ENCODE measurements at regions not wholly inside any gene's neighbourhood (a gene's known extent, or its start where the extent isn't known, plus 50 kb on each side); places are given as distances from the start of the nearest gene placed in this dataset.

DNA sequence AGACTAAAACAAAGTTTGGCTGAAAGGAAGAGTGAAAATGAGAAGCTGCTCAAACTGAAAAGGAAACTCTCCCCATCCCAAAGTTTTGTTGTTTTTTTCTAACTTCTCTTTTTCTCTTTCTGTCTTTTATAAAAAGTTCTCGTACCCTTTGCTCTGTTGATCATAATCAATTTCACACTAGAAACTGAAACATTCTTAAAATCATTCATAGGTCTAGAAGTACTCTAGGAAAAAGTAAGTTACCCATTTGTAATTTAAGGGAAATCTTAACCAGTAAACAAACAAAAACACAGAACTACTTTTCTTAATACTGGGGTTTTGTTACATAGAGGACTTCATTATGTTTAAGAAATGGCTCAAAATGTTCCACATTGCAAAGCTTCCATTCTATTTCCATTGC, 339.8 kb downstream of the SEMA3D start:
- no peaks in the 10 kb centered on the region for H3K36me3 ChIP-seq
- TF ChIP-seq POLR2A (IDR thresholded peaks at IDR 0.05) (no peak), POLR2AphosphoS5 (IDR thresholded peaks at IDR 0.05) (no peak), EP300 (IDR thresholded peaks at IDR 0.05) (no peak)
- TF ChIP-seq, protein P1, sequence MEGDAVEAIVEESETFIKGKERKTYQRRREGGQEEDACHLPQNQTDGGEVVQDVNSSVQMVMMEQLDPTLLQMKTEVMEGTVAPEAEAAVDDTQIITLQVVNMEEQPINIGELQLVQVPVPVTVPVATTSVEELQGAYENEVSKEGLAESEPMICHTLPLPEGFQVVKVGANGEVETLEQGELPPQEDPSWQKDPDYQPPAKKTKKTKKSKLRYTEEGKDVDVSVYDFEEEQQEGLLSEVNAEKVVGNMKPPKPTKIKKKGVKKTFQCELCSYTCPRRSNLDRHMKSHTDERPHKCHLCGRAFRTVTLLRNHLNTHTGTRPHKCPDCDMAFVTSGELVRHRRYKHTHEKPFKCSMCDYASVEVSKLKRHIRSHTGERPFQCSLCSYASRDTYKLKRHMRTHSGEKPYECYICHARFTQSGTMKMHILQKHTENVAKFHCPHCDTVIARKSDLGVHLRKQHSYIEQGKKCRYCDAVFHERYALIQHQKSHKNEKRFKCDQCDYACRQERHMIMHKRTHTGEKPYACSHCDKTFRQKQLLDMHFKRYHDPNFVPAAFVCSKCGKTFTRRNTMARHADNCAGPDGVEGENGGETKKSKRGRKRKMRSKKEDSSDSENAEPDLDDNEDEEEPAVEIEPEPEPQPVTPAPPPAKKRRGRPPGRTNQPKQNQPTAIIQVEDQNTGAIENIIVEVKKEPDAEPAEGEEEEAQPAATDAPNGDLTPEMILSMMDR (IDR thresholded peaks at IDR 0.05): no peak
- WGBS, 2 donors: 58 to 83% methylated on average over 1 of the region's 1 CpG
- DNase-seq: no peak
- no peaks in the 10 kb centered on the region for H3K9me3 ChIP-seq
- H3K4me1 ChIP-seq: no peaks in the 10 kb centered on the region
- no peak overlapping the region for H3K4me3 ChIP-seq
- intact Hi-C loops (cut with DNase I): no loop called here
- H3K27ac ChIP-seq: no peak overlapping the region
- H3K27me3 ChIP-seq: no peaks in the 10 kb centered on the region

DNA sequence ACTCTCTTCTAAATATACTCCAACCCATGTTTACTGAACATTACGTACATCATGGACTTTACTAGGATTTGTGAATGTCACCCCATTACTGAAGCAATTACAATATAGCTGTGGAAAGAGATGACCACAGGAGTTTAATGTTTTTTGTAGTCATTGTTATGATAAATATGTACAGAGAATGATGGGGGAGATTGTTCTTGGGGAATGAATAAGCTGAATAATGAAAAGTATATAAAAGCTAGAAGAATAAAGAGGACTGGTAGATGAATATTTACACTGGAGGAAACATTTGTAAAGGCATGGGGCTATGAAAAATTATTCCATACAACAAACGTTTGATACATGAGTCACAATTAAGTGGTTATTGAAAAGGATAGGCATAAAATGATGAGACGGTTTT, 340.9 kb downstream of the SEMA3D start:
- no peaks in the 10 kb centered on the region for H3K9me3 ChIP-seq
- no peaks in the 10 kb centered on the region for H3K4me1 ChIP-seq
- H3K27me3 ChIP-seq: no peaks in the 10 kb centered on the region
- H3K27ac ChIP-seq: no peak overlapping the region
- no peaks in the 10 kb centered on the region for H3K36me3 ChIP-seq
- no peak for TF ChIP-seq POLR2A (IDR thresholded peaks at IDR 0.05)
- TF ChIP-seq, protein P1 (IDR thresholded peaks at IDR 0.05): no peak
- TF ChIP-seq EP300 (IDR thresholded peaks at IDR 0.05): no peak
- no peak for TF ChIP-seq POLR2AphosphoS5 (IDR thresholded peaks at IDR 0.05)
- no peak overlapping the region for H3K4me3 ChIP-seq
- WGBS, 2 donors: 58 to 78% methylated on average over 3 of the region's 3 CpGs
- intact Hi-C loops (cut with DNase I): no loop called here
- DNase-seq: no peak

DNA sequence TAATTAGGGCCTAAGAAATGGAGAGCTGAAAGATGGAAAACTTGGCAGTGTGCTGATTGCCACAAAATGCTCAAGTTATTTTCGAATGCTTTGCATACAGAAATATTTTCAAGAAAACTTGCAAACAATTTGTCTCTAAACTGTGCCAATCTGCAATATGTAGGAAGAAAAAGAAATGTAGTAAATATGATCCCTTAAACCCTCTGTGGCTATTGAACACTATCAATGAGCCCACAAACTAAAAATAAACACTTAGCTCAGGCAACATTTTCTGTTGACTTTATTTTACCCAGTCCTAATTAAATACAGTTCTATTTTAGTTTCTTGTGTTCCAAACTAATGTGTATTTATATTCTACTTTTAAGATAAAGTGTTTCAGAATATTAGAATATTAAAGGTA, 342.1 kb downstream of the SEMA3D start:
- Histone ChIP-seq H3K27me3 (no peaks in the 10 kb centered on the region), H3K27ac (no peak overlapping the region), H3K9me3 (no peaks in the 10 kb centered on the region), H3K36me3 (no peaks in the 10 kb centered on the region), H3K4me3 (no peak overlapping the region), H3K4me1 (no peaks in the 10 kb centered on the region)
- TF ChIP-seq POLR2A (IDR thresholded peaks at IDR 0.05) (no peak), EP300 (IDR thresholded peaks at IDR 0.05) (no peak), POLR2AphosphoS5 (IDR thresholded peaks at IDR 0.05) (no peak)
- TF ChIP-seq, protein P1 (IDR thresholded peaks at IDR 0.05): no peak
- no peak for DNase-seq
- 78 to 81% methylated on average over 1 of the region's 1 CpG for WGBS, 2 donors
- intact Hi-C loops (cut with DNase I): no loop called here

DNA sequence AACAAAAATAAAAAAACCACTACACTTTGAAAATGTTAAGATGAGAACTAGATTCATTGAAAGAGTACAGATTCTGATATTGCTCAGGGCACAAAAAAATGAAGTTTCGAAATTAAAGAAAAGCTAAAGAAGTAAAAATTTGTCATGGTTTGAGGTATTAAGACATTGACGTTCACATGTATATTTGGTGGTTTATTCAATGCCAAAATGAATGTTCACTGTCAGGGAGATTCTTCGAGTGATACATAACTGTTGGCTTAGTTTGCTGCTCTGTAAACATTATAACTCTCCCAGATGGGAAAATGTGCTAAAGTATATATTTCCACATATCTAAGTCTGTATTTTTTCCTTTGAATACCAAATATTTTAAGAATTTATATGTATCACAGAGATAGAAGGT, 345.0 kb downstream of the SEMA3D start:
- intact Hi-C loops (cut with DNase I): no loop called here
- no peak overlapping the region for H3K4me3 ChIP-seq
- no peak for DNase-seq
- no peak overlapping the region for H3K27ac ChIP-seq
- H3K4me1 ChIP-seq: no peaks in the 10 kb centered on the region
- TF ChIP-seq POLR2AphosphoS5 (IDR thresholded peaks at IDR 0.05): no peak
- TF ChIP-seq, protein P1 (IDR thresholded peaks at IDR 0.05): no peak
- TF ChIP-seq EP300 (IDR thresholded peaks at IDR 0.05): no peak
- no peak for TF ChIP-seq POLR2A (IDR thresholded peaks at IDR 0.05)
- no peaks in the 10 kb centered on the region for H3K27me3 ChIP-seq
- WGBS, 2 donors: 78 to 79% methylated on average over 3 of the region's 3 CpGs
- no peaks in the 10 kb centered on the region for H3K9me3 ChIP-seq
- H3K36me3 ChIP-seq: no peaks in the 10 kb centered on the region

DNA sequence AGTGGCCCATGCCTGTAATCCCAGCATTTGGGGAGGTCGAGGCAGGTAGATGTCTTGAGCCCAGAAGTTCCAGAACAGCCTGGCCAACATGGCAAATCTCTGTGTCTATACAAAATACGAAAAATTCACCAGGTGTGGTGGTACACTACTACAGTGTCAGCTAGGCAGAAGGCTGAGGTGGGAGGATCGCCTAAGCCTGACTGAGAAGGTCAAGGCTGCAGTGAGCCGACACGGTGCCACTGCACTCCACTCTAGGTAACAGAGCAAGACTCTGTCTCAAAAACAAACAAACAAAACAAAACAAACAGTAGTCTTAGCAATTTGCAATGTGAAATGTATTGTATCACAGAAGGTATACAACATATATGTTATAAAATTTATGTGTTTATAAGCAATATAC, 348.0 kb downstream of the SEMA3D start:
- no peaks in the 10 kb centered on the region for H3K4me1 ChIP-seq
- intact Hi-C loops (cut with DNase I): no loop called here
- no peak for DNase-seq
- H3K27ac ChIP-seq: no peak overlapping the region
- H3K36me3 ChIP-seq: no peaks in the 10 kb centered on the region
- no peaks in the 10 kb centered on the region for H3K27me3 ChIP-seq
- no peak for TF ChIP-seq POLR2A (IDR thresholded peaks at IDR 0.05)
- no peak for TF ChIP-seq EP300 (IDR thresholded peaks at IDR 0.05)
- TF ChIP-seq, protein P1 (IDR thresholded peaks at IDR 0.05): no peak
- no peak for TF ChIP-seq POLR2AphosphoS5 (IDR thresholded peaks at IDR 0.05)
- no peak overlapping the region for H3K4me3 ChIP-seq
- 49 to 82% methylated on average over 5 of the region's 5 CpGs for WGBS, 2 donors
- no peaks in the 10 kb centered on the region for H3K9me3 ChIP-seq
